ENCODE measurements at regions not wholly inside any gene's neighbourhood (a gene's known extent, or its start where the extent isn't known, plus 50 kb on each side); places are given as distances from the start of the nearest gene placed in this dataset.

DNA sequence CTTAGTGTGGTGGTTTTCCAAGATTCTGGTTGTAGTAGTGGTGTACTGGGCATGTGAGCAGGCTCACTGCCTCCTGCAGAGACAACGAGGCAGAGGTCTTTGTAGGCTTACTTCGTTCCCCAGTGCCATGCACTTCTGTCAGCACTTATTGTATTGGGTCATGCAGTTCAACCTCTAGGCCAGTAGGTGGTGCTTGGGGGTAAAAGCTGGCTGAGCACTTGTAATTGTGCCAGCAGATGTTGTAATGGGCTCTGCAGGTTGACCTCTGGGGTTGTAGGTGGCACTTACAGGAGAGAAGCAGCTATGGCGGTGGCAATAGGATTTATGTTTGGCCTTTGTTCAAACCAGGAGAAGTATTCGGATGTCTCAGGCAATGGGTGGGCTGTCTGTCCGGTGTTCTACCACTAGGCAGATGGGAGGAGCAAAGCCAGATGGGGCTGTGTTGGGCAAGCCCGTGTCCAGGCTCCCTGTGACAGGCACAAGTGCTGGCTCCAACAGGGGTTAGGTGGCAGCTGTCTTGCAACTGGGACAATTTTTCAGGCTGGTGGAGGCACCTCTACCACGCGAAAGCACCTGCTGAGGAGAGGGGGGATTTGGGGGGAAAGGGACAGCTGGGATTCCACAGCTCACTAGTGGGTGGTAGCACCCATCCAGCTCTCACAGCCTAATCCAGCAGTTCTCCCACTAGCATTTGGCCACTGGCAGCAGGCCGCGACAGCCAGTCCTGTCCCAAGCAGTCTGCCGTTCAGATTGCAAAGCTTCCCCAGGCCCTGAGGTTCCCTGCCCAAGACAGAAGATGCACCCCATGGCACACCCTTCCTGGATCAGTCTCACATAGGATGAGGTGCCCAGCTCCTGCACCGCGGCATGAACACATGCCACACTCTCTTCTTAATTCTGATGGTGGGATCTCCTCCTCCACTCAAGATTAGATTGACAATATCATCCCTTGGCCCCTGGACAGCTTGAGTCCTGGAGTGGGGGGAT is 274.5 kb downstream of the CTH start (continued):
- TF ChIP-seq POLR3A (IDR thresholded peaks at IDR 0.05; ENCODE audit: borderline replicate concordance, extremely low read depth, insufficient read depth, insufficient read length): no peak
- TF ChIP-seq, protein P1, sequence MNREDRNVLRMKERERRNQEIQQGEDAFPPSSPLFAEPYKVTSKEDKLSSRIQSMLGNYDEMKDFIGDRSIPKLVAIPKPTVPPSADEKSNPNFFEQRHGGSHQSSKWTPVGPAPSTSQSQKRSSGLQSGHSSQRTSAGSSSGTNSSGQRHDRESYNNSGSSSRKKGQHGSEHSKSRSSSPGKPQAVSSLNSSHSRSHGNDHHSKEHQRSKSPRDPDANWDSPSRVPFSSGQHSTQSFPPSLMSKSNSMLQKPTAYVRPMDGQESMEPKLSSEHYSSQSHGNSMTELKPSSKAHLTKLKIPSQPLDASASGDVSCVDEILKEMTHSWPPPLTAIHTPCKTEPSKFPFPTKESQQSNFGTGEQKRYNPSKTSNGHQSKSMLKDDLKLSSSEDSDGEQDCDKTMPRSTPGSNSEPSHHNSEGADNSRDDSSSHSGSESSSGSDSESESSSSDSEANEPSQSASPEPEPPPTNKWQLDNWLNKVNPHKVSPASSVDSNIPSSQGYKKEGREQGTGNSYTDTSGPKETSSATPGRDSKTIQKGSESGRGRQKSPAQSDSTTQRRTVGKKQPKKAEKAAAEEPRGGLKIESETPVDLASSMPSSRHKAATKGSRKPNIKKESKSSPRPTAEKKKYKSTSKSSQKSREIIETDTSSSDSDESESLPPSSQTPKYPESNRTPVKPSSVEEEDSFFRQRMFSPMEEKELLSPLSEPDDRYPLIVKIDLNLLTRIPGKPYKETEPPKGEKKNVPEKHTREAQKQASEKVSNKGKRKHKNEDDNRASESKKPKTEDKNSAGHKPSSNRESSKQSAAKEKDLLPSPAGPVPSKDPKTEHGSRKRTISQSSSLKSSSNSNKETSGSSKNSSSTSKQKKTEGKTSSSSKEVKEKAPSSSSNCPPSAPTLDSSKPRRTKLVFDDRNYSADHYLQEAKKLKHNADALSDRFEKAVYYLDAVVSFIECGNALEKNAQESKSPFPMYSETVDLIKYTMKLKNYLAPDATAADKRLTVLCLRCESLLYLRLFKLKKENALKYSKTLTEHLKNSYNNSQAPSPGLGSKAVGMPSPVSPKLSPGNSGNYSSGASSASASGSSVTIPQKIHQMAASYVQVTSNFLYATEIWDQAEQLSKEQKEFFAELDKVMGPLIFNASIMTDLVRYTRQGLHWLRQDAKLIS (CRISPR knock-in tag; IDR thresholded peaks at IDR 0.05): no peak
- TF ChIP-seq ZNF239 (CRISPR knock-in tag; IDR thresholded peaks at IDR 0.05): no peak
- TF ChIP-seq FUS (optimal IDR thresholded peaks at IDR 0.05; ENCODE audit: low read depth, low read length): no peak
- TF ChIP-seq NFIC (IDR thresholded peaks at IDR 0.05): peak; percentile 95
- TF ChIP-seq ELF2 (CRISPR knock-in tag; IDR thresholded peaks at IDR 0.05): no peak
- TF ChIP-seq ZNF384 (IDR thresholded peaks at IDR 0.05; ENCODE audit: low read depth, low read length): no peak
- TF ChIP-seq KAT8 (IDR thresholded peaks at IDR 0.05; ENCODE audit: low read depth): no peak
- TF ChIP-seq, protein P2, sequence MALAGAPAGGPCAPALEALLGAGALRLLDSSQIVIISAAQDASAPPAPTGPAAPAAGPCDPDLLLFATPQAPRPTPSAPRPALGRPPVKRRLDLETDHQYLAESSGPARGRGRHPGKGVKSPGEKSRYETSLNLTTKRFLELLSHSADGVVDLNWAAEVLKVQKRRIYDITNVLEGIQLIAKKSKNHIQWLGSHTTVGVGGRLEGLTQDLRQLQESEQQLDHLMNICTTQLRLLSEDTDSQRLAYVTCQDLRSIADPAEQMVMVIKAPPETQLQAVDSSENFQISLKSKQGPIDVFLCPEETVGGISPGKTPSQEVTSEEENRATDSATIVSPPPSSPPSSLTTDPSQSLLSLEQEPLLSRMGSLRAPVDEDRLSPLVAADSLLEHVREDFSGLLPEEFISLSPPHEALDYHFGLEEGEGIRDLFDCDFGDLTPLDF (CRISPR knock-in tag; IDR thresholded peaks at IDR 0.05): no peak
- TF ChIP-seq, protein P3, sequence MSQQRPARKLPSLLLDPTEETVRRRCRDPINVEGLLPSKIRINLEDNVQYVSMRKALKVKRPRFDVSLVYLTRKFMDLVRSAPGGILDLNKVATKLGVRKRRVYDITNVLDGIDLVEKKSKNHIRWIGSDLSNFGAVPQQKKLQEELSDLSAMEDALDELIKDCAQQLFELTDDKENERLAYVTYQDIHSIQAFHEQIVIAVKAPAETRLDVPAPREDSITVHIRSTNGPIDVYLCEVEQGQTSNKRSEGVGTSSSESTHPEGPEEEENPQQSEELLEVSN (IDR thresholded peaks at IDR 0.05; ENCODE audit: borderline replicate concordance in 1 of 2, extremely low read depth in 1 of 2, insufficient read depth in 1 of 2, insufficient read length in 1 of 2, low read depth in 1 of 2, low read length in 1 of 2, poor library complexity in 1 of 2, severe bottlenecking in 1 of 2): no peak
- TF ChIP-seq TAF9B (IDR thresholded peaks at IDR 0.05; ENCODE audit: partially characterized antibody): peak; percentile 14
- peak in 1 of 2 experiments; percentile 91; a peak in 2 of 3 replicates for TF ChIP-seq CBX3 (IDR thresholded peaks at IDR 0.05; ENCODE audit: borderline replicate concordance in 1 of 2, low read length in 2 of 2)
- TF ChIP-seq, protein P4, sequence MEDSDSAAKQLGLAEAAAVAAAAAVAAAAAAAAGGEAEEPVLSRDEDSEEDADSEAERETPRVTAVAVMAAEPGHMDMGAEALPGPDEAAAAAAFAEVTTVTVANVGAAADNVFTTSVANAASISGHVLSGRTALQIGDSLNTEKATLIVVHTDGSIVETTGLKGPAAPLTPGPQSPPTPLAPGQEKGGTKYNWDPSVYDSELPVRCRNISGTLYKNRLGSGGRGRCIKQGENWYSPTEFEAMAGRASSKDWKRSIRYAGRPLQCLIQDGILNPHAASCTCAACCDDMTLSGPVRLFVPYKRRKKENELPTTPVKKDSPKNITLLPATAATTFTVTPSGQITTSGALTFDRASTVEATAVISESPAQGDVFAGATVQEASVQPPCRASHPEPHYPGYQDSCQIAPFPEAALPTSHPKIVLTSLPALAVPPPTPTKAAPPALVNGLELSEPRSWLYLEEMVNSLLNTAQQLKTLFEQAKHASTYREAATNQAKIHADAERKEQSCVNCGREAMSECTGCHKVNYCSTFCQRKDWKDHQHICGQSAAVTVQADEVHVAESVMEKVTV (CRISPR knock-in tag; IDR thresholded peaks at IDR 0.05): peak; percentile 73
- 0 out of 2 replicates have a peak, but pooled peaks have one; percentile 12 for TF ChIP-seq OTX1 (CRISPR knock-in tag; IDR thresholded peaks at IDR 0.05)
- no peak for TF ChIP-seq ZNF583 (CRISPR knock-in tag; IDR thresholded peaks at IDR 0.05)
- no peak for TF ChIP-seq TFAM (CRISPR knock-in tag; conservative IDR thresholded peaks at IDR 0.05)
- TF ChIP-seq MAZ (CRISPR knock-in tag; conservative IDR thresholded peaks at IDR 0.05 in 1 of 2, IDR thresholded peaks at IDR 0.05 in 1 of 2): 0 out of 4 replicates have a peak, but pooled peaks of 1 of the 2 experiments have one; percentile 24
- TF ChIP-seq L3MBTL2 (IDR thresholded peaks at IDR 0.05): peak; percentile 58
- TF ChIP-seq CEBPB (tag; IDR thresholded peaks at IDR 0.05): peak; percentile 92
- TF ChIP-seq TRIM24 (IDR thresholded peaks at IDR 0.05): peak; percentile 6 to 19; a peak in 1 of 4 replicates

Measured in K562 (cell line).